ENCODE measurements at regions not wholly inside any gene's neighbourhood (a gene's known extent, or its start where the extent isn't known, plus 50 kb on each side); places are given as distances from the start of the nearest gene placed in this dataset.

DNA sequence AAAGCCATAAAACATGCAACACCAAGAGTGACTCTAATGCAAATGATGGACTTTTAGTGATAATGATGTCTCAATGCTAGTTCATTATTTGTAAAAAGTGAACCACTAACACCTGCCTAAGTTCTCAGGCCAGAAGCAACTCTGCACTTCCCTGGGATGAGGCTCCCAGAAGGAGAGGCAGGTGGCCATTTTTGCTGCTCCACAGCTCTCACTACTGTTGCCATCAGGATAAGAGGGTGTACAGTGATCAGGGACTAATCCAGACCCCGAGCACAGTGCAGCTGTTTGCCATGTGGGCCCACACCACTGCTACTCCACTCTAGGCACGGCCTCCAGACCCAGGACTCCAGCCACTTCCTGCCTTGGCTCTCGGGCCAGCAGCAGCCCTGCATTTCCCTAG, 828.3 kb upstream of the MIR17HG start:
- no peak for DNase-seq

GRCh38 chr13:90526711-90527110, 820.8 kb upstream of the MIR17HG start:
- no peak for DNase-seq

DNA sequence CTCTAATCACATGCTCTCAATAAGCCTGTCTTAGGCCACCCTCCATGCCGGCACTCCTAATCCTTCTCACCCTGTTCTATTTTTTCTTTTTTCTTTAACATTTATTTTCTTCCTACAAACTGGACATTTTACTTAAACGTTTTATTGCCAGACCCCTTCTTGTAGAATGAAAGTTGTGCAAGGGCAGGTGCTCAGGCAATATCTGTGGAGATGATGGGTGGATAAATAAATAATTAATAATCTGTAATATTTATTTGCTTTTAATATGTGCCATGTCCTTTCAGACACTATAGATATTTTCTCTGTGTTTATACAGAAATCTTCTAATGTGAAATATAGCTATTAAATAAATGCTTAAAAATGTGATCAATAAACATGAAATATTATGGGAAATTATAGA, 815.7 kb upstream of the MIR17HG start:
- no peak for DNase-seq

DNA sequence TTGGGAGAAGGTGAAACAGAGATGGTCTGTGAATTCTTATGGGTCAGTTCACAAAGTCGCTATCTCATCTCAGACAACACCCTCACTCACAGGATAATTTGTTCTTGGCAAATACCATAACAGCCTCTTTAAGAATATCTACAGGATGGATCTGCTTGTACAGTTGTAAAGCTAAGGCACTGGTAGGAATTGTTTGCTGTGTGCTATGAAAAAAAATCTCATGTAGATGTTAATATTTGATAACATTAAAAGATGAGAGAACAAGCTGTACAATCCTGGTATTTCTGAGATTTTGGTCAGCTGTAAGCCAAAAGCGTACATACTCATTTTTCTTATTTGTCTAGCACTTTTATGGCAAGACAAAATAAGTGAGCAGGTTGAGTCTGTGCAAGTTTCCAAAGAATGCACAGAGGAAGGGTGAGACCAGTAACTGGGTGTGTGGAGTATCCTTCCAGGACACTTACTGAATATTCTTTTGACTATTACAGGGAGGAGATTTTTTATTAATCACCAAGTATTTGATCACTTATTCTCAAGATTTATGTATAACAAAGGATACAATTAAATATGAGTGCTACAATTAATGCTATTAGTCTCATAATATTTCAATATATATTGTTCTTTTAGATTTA, 814.5 kb upstream of the MIR17HG start:
- DNase-seq = no peak

DNA sequence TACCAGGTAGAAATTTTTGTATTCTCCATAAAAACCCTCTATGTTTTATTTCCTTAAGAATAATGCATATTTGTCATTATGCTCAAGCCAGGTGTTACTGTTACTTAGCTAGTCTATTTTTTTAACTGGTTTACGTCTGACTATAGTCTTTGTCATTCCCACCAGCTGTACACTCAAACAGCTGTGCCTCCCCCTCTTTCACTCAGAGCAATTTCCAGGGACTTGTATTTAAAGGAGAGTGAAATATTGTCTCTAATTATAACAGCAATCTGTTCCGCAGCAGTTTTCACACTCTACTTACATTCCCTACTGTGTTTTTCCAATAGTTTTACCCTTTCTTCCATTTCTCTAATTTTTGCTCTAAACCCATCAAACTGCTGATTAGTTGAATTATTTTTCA, 813.6 kb upstream of the MIR17HG start:
- DNase-seq = no peak

- DNase-seq = no peak
Observed at GRCh38 chr13:90534617-90535370, 812.7 kb upstream of the MIR17HG start.

DNA sequence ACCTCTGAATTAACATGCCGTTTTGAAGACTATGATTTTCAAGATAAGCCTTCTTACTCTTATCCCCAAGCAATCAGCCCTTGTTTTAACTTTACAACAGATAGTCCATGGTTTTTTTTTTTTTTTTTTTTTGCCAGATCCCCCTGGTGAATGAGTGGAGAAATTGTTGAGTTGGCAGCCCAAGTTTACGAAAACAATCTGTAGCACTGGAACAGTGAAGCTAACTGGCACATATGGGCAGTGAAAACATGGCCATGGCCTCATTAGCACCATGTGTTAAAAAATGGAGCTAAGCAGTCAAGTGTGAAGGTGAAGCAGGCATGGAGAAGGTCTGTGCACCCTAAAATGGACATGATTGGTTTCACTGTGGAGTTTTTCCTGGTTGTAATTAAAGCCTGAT, 812.1 kb upstream of the MIR17HG start:
- no peak for DNase-seq

GRCh38 chr13:90538063-90538462, 809.4 kb upstream of the MIR17HG start:
- no peak for DNase-seq

- DNase-seq = no peak
Observed at GRCh38 chr13:90541346-90541745, 806.1 kb upstream of the MIR17HG start.

DNA sequence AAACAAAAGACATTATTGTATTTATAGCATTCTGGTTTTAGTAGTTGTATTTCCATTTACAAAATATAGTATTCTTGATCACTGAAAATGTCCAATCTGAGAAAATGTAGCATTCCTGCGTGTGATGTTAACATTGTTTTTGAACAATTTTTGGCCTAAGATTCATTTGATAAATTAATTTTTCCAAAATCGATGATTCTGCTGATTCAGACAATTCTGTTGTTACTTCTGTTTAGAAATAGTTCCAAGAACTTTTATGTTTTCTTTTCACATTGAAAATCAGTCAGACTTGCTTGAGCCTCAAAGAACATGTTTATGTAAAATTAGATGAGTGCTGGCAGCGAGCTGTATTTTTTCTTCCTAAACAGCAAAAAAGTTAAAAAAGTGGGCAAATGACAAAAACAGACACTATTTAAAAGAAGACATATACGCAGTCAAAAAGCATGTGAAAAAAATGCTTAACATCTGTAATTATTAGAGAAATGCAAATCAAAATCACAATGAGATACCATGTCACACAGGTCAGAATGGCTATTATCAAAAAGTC, 804.5 kb upstream of the MIR17HG start:
- no peak for DNase-seq

DNA sequence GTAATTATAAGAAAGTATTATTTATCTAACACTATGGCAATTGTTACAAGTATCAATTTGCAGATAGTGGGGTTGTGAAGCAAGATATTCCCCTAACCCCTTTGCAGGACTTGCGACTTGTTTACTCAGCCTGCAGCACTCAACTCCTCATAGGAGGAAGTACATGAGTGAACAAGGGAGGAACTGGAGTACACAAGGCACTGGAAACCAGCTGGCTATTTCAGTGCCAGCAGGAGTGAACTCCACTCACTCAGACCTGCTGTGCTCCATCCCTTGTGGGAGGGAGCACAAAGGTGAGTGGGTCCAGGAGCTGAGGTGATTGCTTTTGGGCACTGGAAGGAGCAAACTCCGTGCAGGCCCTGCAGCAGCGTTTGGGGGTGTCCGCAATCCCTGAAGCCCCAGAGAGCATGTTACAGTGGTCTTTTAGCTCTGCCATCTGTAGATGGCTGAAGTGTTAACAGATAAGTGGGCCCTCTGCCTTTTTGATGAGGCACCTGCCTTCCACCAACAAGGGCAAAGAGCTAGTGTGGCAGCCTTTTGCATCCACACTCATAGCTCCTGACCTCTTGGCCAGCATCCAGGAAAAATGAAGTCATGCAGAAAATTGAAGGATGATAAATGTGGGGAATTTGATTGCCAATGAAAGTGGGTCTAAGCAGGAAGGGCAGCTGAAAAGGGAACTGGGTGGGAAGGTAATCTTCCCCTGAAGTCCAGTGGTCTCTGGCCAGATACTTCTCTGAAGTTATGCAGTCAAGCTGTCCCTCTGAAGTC, 802.2 kb upstream of the MIR17HG start:
- no peak for DNase-seq

DNA sequence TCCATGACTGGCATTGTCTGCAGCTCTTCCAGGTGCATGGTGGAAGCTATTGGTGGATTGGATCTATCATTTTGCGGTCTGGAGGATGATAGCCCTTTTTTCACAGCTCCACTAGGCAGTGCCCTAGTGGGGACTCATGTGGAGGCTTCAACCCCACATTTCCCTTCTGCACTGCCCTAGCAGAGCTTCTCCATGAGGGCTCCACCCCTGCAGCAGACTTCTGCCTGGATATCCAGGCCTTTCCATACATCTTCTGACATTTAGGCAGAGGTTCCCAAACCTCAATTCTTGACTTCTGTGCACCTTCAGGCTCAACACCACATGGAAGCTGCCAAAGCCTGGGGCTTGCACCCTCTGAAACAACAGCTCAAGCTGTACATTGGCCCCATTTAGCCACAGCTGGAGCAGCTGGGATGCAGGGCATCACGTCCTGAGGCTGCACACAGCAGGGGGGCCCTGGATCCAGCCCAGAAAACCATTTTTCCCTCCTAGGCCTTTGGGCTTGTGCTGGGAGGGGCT, 800.2 kb upstream of the MIR17HG start:
- DNase-seq = no peak

DNA sequence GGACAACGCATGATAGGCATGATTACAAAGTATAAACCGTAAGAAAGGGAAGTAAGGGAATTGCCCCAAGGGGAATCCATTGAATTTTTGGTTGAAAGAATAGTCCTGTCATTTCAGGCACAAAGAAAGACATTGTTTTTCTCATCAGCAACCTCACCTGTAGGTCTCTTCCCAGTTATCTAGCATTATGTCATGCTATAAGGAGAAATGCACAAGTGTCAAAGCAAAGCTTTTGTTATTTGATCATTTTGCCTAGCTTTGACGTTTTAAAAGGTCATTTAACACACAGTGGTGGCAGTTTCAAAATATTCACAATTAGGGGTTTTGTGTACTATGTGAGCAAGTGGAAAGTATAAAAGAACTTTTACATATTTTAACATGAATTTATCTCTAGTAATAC, 796.2 kb upstream of the MIR17HG start:
- no peak for DNase-seq

DNA sequence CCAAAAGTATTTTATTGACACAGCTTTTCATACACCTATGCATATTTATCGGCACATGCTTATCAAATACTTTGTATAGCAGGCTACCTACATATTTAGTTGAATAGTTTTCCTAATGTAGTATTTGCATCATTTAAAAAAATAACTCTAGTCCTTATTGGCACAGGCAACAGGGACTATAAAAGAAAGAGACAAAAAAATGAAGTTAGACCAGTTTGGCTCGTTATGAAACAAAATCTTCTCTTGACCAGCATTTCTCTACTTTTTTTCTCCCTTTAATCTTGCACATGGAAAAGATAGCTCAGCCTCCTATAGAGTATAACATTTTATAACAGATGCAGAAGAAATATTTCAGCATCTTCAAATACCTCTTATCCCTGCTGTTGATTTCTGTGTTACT, 794.8 kb upstream of the MIR17HG start:
- no peak for DNase-seq

DNA sequence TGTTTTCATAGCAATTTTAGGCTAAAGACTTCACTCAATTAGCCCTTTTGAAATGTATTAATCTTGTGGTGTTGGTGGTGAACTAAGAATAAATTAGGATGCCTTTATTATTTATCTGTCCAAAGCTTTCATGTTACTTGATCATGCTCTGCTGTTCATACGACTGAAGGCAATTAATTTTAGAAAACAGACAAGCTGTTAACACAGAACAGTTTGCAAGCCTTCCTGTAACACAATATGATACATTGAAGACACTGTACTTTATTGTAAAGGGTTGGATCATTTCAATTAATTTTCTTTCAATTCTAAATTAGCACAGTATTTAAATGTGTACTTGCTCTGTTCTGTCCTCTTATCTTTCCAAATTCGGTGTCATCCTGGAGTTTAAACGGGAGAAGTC, 794.3 kb upstream of the MIR17HG start:
- DNase-seq = no peak

- no peak for DNase-seq
Observed at GRCh38 chr13:90557626-90558025, 789.9 kb upstream of the MIR17HG start.

- DNase-seq = no peak
Observed at GRCh38 chr13:90562443-90562842, 785.0 kb upstream of the MIR17HG start.

- DNase-seq = no peak
Observed at GRCh38 chr13:90564096-90564495, 783.4 kb upstream of the MIR17HG start.

GRCh38 chr13:90564566-90564965, 782.9 kb upstream of the MIR17HG start:
- DNase-seq = no peak

GRCh38 chr13:90565985-90566713, 781.3 kb upstream of the MIR17HG start:
- DNase-seq = no peak

DNA sequence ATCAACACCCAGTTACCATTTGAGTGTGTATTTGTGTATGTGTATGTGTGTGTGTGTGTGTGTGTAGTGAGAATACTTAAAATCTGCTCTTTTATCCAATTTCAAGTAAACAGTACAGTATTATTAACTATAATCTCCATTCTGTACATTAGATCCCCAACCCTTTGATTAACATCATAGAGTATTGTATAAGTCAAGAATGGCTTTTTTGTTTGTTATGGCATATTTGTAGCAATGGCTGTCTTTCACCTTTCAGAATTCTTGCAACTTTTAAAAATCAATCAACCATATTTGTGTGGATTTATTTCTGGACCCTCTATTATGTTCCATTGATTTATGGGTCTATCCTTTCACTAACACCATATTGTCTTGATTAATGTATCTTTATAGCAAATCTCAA, 779.3 kb upstream of the MIR17HG start:
- no peak for DNase-seq

DNA sequence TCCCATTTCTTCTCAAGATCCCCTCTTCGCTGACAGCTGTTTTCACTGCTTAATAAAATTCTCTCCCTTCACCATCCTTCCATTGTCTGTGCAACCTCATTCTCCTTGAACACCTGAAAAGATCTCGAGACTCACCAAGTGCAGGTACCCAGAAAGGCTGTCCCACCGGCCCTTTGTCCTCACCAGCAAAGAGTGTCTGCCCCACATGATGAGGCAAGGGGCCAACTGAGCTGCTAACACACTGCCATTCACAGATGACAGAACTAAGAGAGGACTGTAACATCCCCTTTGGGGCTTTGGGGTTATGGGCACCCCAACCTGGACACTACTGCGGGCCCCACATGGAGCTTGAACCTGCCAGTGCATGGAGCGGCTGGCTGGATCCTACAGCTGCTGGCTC, 771.4 kb upstream of the MIR17HG start:
- DNase-seq = no peak

DNA sequence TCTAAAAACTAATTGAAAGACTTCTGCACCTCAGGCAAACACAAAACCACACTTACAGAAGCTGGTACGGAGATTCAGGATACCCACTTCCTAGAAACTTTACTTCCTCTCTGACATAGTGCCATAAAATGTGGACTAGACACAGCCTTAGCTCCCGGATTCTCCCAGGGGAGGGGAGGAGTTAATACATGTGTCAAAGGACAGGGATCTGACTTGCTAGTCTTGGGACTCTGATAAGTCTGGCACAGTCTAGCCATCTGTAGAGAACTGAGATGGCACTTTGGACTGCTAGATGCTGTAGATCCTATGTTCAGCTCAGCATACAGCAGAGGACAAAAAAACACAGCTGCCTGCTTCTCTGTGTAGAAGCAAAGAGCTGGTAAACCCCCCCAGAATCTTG, 769.8 kb upstream of the MIR17HG start:
- no peak for DNase-seq

Data from HCEC 1CT (cell line).